ENCODE measurements at regions not wholly inside any gene's neighbourhood (a gene's known extent, or its start where the extent isn't known, plus 50 kb on each side); places are given as distances from the start of the nearest gene placed in this dataset.
A peak's percentile ranks its signal among the peaks of the same experiment; 100 is the strongest.

DNA sequence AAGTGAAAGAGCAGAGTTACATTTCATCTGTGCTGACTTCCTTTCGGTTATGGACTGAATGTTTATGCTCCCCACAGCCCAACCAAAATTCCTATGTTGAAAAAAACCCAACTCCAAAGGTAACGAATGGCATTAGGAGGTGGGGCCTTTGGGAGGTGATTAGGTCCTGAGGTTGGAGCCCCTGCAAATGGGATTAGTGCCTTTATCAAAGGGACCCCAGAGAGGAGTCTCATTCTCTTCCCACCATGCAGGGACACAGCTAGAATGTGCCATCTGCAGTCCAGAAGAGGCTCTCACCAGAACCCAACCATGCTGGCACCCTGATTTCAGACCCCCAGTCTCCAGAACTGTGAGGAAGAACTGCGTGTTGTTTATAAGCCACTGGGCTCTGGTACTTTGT, 199.3 kb downstream of the TOMM20 start:
- no peak for DNase-seq

DNA sequence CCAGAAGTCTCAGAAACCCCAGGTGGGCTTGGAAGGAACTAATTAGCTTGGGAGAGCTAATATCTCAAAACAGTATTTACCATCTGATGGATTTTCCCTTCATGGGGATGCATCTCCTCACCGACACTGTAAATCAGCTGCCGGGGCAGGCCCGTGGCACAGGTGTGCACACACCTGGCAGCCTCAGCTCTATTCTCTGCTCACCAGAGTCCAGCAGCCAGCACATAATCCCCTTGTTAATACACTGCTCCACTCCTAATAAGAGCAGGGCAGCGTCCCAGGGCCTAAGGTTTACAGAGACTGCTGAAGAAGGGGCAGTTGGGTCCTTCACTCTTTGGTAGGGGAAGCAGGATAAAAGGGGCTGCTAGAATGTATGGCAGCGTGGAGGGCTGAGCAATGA, 200.0 kb downstream of the TOMM20 start:
- DNase-seq, result no peak

DNA sequence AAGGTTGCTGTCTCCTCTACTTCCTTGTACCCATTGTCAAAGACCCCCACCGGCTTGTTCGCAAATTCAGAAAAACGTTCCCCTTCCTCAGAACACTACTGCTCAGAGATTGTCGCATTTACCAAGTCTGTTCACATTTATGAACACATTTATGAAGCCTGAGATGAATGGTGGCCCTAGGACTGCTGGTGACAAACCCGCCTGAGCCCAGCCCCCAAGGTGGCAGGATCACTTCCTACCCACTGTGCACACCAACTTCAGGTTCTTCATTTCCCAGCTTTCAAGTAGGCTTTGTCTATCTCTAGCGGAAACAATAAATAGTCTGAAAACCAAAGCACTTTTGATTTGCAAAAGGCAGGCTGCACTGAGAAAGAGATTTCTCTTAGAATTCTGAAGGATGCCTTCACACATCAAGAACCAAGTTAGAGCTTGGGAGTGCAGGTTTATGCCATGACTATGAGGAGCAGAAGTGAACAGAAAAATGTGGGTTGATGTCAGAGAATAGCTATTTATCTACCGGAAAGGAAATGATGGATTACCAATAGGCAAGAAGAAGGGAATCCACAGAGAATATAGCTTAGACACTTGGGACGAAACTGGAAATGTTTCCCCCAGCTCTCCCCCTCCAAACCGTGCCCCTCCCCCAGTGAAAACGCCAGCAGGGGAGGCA, 200.5 kb downstream of the TOMM20 start:
- DNase-seq, result no peak

- DNase-seq, result no peak
Observed at GRCh38 chr1:234927312-234927970, 201.2 kb downstream of the TOMM20 start.

DNA sequence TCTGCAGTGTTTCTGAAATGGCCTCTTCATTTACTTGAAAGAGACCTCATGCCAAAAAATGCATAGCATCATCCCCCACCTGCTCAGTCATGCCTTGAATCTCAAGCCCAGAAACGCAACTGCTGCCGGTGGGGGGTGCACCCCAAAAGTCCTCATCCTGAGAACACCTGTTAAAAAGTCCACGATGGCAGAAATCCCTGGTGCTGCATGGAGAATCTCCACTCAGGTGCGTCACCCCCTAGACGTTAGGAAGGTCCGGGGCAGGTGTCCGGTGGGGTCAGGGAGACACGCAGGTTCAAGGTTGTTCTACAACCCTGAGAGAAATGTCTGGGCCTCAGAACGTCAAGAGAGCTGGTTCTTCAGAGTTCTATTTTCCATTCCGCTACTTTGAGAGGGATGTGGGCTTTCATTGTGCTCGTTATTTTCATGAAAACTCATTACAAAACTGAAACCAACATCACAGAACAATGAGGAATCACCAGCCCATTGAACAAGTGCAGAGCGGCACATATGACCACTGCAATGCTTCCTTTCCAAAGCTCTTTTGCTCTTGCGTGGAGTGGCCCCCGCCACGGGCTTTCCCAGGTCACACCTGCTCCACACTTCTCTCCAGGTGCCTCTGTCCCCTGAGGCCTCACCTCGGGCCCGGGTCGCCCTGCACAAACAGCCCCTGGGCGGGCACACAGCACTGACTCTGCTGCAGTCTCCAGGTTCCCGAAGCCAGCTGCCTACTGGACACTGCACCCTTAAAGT, 201.9 kb downstream of the TOMM20 start:
- DNase-seq, result peak; percentile 6

- DNase-seq, result no peak
Observed at GRCh38 chr1:234926264-234926558, 202.4 kb downstream of the TOMM20 start.

- DNase-seq, result no peak
Observed at GRCh38 chr1:234925440-234926263, 203.0 kb downstream of the TOMM20 start.

GRCh38 chr1:234924450-234925355, 203.9 kb downstream of the TOMM20 start:
- DNase-seq, result no peak

DNA sequence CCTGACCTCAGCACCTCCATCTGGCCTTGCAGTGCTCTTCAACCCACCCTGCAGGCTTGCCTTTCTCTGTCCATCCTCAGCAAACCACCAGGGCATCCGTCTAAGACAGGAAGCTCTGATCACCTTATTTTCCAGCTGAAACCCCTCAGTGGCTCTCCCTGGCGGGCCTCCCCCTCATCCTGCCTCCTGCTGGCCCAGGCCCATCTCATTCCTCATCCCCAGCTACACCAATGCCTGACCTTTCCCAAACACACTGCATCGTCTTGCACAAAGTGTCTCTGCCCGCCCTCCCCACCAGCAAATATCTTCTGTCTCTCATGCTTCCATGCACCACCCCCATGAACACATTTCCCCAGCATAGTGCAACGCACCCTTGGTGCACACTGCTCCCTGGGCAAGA, 205.0 kb downstream of the TOMM20 start:
- DNase-seq, result no peak

GRCh38 chr1:234922987-234923386, 205.7 kb downstream of the TOMM20 start:
- DNase-seq, result no peak

GRCh38 chr1:234921266-234922062, 207.2 kb downstream of the TOMM20 start:
- no peak for DNase-seq

GRCh38 chr1:234920843-234921140, 207.8 kb downstream of the TOMM20 start:
- no peak for DNase-seq

GRCh38 chr1:234920136-234920842, 208.3 kb downstream of the TOMM20 start:
- DNase-seq, result no peak

DNA sequence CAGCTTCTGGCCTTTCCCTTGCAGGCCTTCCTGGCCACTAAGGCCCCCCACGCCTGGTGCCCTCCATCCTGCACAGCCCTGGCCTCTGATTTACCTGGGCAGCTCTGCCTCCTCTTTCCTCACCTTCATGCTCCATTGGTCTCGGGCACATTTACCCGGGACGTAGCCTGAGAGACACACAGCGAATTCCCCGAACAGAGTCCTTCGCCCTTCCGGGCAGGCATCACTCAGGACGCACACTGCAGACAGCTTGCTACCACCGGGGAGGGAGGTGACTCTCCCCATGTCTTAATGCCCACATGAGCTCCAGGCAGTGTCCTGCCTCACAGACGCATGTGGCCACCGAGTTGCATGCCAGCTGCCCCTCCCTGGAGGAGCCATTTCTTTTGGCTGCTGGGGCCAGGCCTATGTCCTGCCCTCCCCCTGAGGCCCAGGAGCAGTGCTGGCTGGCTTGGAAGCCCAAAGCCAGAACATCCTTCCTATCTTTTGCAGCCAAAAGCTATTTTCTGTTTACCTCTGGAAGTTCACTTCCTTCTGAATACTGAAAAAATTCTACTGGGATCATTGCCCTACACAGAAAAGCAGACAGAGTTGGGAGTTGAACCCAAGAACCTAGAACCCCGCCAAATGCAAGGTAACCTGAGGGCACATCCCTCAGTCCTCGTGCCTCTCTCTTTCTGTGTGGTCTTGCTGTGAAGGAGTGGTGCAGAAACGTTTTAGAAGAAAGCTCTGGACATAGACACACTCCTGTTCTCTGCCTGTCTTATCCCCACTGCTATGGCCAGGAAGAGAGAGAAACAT, 209.5 kb downstream of the TOMM20 start:
- DNase-seq, result no peak

DNA sequence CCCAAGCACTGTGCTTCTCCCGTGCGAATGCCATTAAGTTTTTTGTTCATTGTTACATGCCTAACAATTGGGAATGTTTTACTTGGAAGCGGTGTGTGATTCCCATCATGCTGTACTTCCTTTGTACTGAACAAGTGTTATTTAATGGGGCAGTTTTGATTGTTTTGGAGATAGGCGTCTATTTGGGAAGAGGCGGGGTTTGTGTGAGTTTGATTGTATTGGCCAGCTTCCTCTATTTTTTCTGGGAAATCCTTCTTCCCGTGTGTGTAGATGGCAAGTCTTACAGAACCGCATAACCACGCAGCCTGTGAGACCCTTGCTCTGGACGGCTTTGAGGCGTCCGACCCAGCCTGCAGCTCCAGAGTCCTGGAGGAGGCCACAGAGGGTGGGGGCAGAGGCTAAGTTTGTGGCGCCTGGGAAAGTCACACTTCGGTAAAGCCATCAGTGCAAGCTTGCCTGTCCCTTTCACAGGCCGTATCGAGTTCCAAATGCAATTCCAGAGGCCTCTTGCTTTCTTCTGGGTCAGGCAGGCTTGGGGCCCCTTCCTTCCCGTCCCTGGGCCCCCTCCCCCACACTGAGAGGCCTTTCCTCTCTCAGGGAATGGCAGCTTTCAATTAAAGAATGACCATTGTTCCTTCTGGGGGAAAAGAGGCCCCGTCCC, 210.3 kb downstream of the TOMM20 start:
- DNase-seq, result no peak

- no peak for DNase-seq
Observed at GRCh38 chr1:234917495-234918180, 211.0 kb downstream of the TOMM20 start.

GRCh38 chr1:234916840-234917239, 211.8 kb downstream of the TOMM20 start:
- DNase-seq, result no peak

DNA sequence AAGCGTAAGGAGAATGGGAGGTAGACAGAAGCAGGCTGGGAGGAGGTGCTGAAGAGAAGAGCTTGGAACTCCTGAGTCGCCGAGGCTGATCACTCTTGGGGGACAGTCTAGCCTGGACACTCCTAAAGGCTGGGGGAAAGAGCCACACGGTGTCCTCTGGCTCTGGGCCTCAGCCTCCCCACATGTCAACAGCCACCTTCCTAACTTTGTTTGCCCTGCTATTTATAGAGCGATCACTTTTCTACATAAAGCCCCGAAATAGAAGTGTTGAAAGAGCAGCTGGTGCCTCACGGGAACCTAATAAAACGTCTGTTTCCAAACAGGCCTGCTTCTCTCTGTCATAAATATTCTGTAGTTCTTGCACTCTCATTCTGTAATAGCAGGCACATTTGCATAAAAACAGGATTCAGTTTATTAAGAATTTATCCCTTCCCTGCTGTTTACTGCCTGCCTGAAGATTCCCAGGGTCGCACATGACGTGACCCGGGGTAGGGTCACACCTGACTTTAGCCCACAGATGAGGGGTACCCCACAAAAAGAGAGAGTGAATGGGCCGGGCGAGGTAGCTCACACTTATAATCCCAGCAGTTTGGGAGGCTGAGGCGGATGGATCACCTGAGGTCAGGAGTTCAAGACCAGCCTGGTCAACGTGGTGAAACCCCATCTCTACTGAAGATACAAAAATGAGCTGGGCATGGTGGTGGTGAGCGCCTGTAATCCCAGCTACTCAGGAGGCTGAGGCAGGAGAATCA, 212.5 kb downstream of the TOMM20 start:
- DNase-seq, result no peak

Measured in NK-92 treated with Interleukin-12 subunit alpha and Interleukin-12 subunit beta, amount 100 ng/mL, for 24 hours (cell line).